HK-2 (cell line): ENCODE measurements at regions not wholly inside any gene's neighbourhood (a gene's known extent, or its start where the extent isn't known, plus 50 kb on each side); places are given as distances from the start of the nearest gene placed in this dataset.
"Not testable (repeated sequence)": the region's sequence is repeated elsewhere in the genome, so short reads cannot be mapped to it uniquely, and the experiment has no call there.

Experiments used
- DNase-seq: peaks from one replicate; pipeline ENCODE4 v3.0.0-alpha.2; 2018; ENCODE audit not compliant: unreplicated experiment

GRCh38 chr14:105928171-105929111 is 402.1 kb downstream of the TMEM121 start:
- DNase-seq, result not testable (repeated sequence)

DNA sequence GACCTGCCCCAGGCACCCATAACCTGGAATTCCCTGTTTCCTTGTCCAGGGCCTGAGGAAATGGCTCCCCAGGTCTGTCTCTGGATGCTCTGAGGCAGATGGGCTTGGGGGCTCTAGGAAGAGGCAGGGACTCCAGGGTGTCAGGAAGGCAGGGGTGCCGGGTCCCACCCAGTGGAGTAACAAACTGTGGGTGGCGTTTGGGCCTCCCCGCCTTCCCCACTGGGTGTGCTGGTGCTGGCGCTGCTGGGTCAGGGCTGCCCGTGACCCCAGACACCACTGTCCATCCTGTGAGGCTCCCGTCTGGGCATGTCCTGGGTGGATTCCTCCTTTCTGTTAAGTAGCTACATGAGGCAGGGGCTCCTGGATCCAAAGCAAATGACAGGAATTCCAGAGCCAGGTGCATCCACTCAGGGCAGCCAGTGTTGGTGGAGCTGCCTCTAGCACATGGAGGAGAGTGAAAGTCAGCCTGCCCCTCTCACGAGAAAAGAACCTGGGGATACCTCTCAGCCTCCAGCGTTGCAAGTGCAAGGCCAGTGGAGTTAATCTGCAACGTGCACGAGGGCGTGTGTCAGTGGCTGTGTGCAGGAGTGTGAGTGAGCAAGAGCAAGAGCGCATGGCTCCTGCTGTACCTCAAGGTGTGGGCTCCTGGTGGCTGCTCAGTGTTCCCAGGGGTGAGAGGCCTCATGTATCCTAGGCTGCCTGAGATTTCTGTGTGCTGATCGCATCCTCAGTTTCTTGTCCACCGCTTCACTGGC is 403.1 kb downstream of the TMEM121 start:
- no peak for DNase-seq

- DNase-seq, result no peak
Observed at GRCh38 chr14:105930572-105930971, 404.2 kb downstream of the TMEM121 start.

DNA sequence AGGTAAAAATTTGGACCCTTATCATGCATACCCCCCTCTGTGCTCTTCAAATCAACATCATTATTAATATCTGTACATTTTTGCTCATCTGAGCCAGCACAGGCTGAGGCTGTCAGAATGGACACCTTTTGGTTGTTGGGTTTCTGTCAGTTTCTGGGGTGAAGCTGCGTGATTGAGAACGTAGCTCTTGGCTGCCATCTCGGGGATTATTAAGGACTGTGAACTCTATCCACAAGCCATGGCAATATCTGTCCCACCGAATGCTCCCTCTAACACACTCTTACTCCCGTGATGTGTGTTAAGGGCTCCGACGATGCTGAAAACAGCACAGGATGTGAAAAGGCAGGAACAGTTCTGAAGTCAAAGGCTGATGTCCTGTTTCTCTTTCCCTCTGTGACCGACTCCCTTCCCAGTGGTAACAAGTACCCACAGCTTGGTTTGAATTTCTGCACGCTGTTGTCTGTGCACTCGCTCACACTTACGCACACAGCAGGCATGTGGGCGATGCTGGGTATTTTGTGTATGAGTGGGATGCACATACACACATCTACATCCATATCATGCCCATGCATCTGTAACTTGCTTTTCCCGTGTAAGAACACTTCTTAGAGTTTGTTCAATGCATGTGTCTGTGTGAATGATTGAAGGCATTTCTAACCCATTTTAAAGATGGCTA is 405.6 kb downstream of the TMEM121 start:
- DNase-seq, result no peak

GRCh38 chr14:105933238-105933637 is 406.9 kb downstream of the TMEM121 start:
- no peak for DNase-seq

DNA sequence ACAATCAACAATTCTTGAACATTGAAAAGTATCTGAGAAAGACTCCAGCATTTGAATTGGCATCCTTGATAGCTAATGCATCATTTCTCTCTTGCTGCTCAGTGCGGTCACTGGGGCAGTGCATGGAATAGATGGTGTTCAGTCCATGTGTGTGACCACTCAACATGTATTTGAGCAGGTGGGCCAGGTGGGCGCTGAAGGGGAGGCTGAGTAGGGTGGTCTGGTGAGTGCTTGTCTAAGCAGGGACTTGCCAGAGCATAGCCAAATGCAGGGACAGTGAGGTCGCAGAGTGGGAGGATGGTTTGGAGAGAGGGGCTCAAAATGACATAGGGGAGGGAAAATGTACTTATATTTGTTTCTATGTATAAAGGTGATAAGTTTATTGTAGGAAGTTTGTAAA is 409.0 kb downstream of the TMEM121 start:
- DNase-seq, result no peak

DNA sequence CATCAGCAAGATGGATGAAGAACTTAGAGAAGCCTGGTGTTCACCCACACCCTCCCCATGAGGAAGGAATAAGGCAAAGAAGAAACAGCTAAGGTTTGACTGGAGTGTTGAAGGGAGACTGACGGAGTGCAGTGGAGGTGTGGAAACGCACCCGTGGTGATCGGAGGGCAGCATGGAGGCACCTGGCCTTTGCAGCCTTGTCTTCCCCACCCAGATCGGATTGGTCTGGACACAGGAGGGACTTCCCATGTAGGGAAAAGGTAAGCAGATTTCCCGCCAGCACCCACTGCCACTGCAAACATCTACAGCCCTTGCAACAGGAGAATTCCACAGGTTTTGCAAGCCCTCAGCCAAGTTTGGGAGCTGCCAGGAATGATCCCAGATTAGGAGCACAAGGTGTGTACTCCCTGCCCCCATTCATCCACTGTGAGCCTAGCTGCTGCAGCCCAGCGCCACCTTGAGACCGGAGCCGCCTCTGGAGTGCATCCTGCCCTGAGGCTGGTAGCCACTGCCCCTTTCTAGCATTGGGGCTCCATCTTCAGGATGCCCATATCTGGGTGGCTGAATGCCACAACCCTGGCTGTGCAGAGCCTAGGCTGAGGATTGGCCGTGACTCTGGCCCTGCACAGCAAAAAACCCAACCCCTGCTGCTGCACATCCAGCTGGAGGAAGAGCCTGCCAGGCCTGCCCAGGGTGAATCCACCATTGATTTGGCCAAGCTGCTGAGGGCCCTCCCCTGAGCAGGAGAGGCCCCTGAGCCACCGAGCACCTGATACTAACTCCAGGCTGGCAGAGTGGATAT is 411.1 kb downstream of the TMEM121 start:
- no peak for DNase-seq

- DNase-seq, result no peak
Observed at GRCh38 chr14:105938055-105938863, 411.9 kb downstream of the TMEM121 start.

DNA sequence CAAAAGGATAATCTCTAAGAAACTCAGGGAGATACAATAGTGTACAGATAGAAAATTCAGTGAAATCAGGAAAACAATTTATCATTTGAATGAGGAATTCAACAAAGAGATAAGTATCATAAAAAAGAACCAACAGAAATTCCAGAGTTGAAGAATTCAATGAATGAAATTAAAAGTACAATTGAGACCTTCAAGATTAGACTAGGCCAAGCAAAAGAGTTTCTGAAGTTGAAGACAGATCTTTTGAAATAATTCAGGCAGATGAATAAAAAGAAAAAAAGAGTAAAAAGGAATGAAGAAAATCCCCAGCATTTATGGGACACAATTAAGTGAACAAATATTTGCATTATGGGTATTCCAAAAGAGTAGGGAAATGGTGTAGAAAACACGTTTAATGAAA is 412.6 kb downstream of the TMEM121 start:
- no peak for DNase-seq

GRCh38 chr14:105939810-105940508 is 413.6 kb downstream of the TMEM121 start:
- DNase-seq, result no peak

DNA sequence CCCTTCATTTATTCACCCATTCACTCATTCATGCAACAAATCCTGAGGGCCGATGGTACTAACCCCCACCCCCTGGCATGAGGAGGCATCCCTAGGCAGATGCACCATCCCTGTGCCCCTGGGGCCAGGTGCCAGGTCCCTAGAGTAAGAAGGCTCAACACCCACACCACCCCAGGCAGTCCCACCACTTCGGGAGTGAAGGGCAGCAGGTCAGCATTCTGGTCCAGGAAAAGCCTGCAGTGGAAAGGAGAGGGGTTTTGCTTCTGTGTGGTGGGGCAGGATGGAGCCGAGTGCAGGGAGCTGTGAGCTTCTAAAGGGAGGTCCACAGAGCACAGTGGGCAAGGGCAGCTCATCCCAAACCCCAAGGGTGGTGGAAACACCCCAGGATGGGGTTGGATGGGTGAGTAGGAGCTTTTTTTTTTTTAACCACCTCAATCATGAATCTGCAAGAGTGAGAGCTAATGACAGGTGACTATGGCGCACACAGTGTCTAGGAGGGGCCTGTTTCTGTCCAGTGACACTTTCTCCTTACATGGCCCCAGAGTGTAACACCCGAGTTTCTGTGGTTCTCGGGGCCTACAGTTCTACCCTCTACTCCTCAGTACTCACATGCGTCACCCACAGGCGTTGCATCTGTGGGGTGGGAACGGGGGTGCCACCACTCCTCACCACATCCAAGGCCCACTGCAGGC is 414.3 kb downstream of the TMEM121 start:
- DNase-seq, result no peak

DNA sequence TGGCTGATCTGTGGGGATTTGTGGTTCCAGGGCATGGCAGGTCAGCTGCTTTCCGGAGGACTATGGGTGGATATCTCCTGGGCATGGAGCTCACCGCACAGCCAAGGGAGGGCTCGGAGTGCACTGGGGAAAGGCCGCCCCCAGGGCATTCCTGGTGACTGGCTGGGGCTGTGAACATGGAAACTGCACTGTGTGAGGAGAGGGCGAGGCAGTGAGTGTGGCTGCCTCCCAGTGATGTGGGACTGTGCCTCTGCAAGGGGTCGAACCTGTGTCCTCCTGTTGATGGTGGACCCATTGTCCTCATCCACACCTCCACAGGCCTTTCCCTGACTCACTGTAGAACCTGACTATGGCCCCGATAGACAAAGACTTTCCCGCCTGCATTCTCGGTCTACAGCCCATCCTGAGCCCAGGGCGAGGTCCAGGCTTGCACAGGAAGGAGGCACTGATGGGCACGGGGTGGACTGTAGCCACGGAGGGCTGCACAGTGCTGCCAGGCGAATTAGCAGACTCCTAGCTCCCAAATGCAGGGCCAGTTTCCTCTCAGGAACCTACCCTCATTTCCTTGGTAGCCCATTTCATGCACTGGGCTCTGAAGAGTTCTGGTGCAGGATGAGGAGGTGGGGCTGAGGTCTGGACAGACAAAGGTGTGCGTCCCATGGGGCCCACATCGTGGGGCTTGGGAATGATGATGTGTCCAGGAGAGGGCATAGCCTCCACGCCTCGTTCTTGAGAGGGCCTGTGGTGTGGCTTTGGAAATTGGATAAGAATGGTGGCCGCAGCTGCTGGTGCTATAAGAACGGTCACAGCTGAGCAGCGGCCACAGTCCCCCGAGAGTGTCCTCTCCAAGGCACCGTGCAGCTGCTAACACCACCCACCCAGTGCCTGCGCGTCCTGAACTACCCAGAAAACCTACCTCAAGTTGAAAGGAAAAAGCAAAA is 415.1 kb downstream of the TMEM121 start:
- no peak for DNase-seq

GRCh38 chr14:105942725-105943124 is 416.3 kb downstream of the TMEM121 start:
- DNase-seq, result not testable (repeated sequence)

GRCh38 chr14:105943973-105944602 is 417.7 kb downstream of the TMEM121 start:
- no peak for DNase-seq

GRCh38 chr14:105944632-105945610 is 418.5 kb downstream of the TMEM121 start:
- DNase-seq, result peak; percentile 69

DNA sequence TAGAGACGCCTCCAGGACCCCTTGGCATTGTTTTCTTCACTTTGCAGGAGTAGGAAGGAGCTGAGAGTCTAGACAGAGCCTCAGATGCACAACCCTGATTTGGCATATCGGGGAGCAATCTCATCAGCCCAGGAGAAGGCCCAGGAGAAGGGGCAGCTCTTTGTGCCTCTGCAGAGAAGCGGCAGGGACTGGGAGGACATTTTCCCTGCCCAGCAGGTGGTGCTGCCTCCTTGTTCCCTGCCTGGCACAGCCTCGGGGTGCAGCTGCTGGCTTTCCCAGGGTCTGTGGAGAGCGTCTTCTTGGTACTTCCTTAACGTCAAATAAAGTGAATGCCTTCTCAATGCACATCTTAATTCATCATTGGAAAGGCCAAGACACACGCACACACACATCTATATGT is 419.5 kb downstream of the TMEM121 start:
- DNase-seq, result peak; percentile 9

GRCh38 chr14:105947599-105947998 is 421.2 kb downstream of the TMEM121 start:
- DNase-seq, result no peak
